CD4-positive, alpha-beta T cell (primary cell): ENCODE measurements at regions not wholly inside any gene's neighbourhood (a gene's known extent, or its start where the extent isn't known, plus 50 kb on each side); places are given as distances from the start of the nearest gene placed in this dataset.
A peak's percentile ranks its signal among the peaks of the same experiment; 100 is the strongest.

Experiments used
- ATAC-seq: fragments of 200-7000 bp; cut with Tn5 transposase; one replicate; pipeline ENCODE4 v1.10.0; 2022; ENCODE audit warnings: mild to moderate bottlenecking; ENCODE audit not compliant: poor library complexity
- CTCF ChIA-PET: fragments of 350-600 bp; sonication (Branson Sonifier 250); formaldehyde crosslinking; loops from one replicate; lab custom pipeline; 2021; ENCODE audit warnings: antibody characterized with exemption, inconsistent platforms; lab: Charles Lee
- POLR2A ChIA-PET: fragments of 350-600 bp; sonication (Branson Sonifier 250); formaldehyde crosslinking; loops from one replicate; lab custom pipeline; 2021; ENCODE audit warnings: antibody characterized with exemption, inconsistent platforms; lab: Charles Lee
- DNase-seq, 14 experiments: peaks; one replicate each; pipeline ENCODE4 v3.0.0-alpha.2; 2013 to 2020; ENCODE audit warnings: mixed read lengths in 2 of 14
- H3K27ac ChIP-seq, 2 donors: one replicate each; pipeline versions ENCODE4 v1.5.1 to v1.7.0; 2013; ENCODE audit warnings: low read length in 2 of 2, low read depth in 1 of 2, mild to moderate bottlenecking in 1 of 2
- H3K27me3 ChIP-seq, 2 experiments: 1 replicate in 1 of 2; 2 replicates in 1 of 2; pipeline versions ENCODE4 v1.6.1 to v1.7.0; 2013; ENCODE audit warnings: low read length in 2 of 2, control low read depth in 1 of 2, mild to moderate bottlenecking in 1 of 2, moderate library complexity in 1 of 2; ENCODE audit not compliant: insufficient read depth in 2 of 2, control insufficient read depth in 1 of 2
- H3K36me3 ChIP-seq: one replicate; pipeline ENCODE4 v1.6.1; 2013; ENCODE audit warnings: low read length, control low read depth; ENCODE audit not compliant: insufficient read depth
- H3K4me1 ChIP-seq: one replicate; pipeline ENCODE4 v1.6.1; 2013; ENCODE audit warnings: low read length, control low read depth; ENCODE audit not compliant: insufficient read depth
- H3K4me3 ChIP-seq: one replicate; pipeline ENCODE4 v1.5.1; 2013; ENCODE audit warnings: mild to moderate bottlenecking, low read length, moderate library complexity
- H3K9me3 ChIP-seq, 2 experiments: 1 replicate in 1 of 2; 2 replicates in 1 of 2; pipeline versions ENCODE4 v1.6.1 to v1.7.0; 2013; ENCODE audit warnings: low read length in 2 of 2, mild to moderate bottlenecking in 2 of 2, control low read depth in 1 of 2, moderate library complexity in 1 of 2; ENCODE audit not compliant: control insufficient read depth in 1 of 2, insufficient read depth in 1 of 2
- H3K27ac Mint-ChIP-seq: one replicate; pipeline ENCODE4 v1.8.0; 2020; ENCODE audit warnings: mixed read lengths
- H3K27me3 Mint-ChIP-seq: one replicate; pipeline ENCODE4 v1.8.0; 2021; ENCODE audit warnings: mixed read lengths
- H3K36me3 Mint-ChIP-seq: one replicate; pipeline ENCODE4 v1.8.0; 2021; ENCODE audit warnings: low read depth, mixed read lengths
- H3K4me1 Mint-ChIP-seq: one replicate; pipeline ENCODE4 v1.8.0; 2021; ENCODE audit warnings: low read depth, mixed read lengths
- H3K4me3 Mint-ChIP-seq: one replicate; pipeline ENCODE4 v1.8.0; 2020; ENCODE audit warnings: mild to moderate bottlenecking, mixed read lengths
- H3K9me3 Mint-ChIP-seq: one replicate; pipeline ENCODE4 v1.8.0; 2020; ENCODE audit warnings: mixed read lengths
- CTCF ChIP-seq: fragments of 200-600 bp; IDR thresholded peaks from one replicate; pipeline ENCODE4 v1.8.0; 2022; ENCODE audit warnings: antibody characterized with exemption, mild to moderate bottlenecking
- intact Hi-C, 2 experiments: fragments of 100-400 bp; cut with DNase I in 1 of 2; cut with micrococcal nuclease in 1 of 2; formaldehyde crosslinking; loops; one replicate each; pipeline versions ENCODE4 v1.15.1 to v1.9.0; 2023 to 2025; cut with DNase I, micrococcal nuclease

- ATAC-seq (no peak), DNase-seq (no peak)
- Histone ChIP-seq H3K4me3 (no peak overlapping the region), H3K4me1 (no peaks in the 10 kb centered on the region), H3K27ac (no peak overlapping the region), H3K27me3 (no peaks in the 10 kb centered on the region), H3K36me3 (no peaks in the 10 kb centered on the region), H3K9me3 (no peaks in the 10 kb centered on the region)
- Mint-ChIP-seq H3K9me3 (no peaks in the 10 kb centered on the region), H3K27ac (no peak overlapping the region), H3K27me3 (no peaks in the 10 kb centered on the region), H3K4me3 (no peak overlapping the region), H3K36me3 (no peaks in the 10 kb centered on the region), H3K4me1 (no peaks in the 10 kb centered on the region)
- no peak for TF ChIP-seq CTCF
- intact Hi-C loops, result no loop called here
- POLR2A ChIA-PET, result no interaction called here
- CTCF ChIA-PET, result no interaction called here
These were observed 476.1 kb upstream of the CITED2 start for GRCh38 chr6:139850512-139850911.

GRCh38 chr6:139847457-139847813 lies 473.0 kb upstream of the CITED2 start:
- no peak overlapping the region for H3K27ac Mint-ChIP-seq
- ChIA-PET CTCF (no interaction called here), POLR2A (no interaction called here)
- no peaks in the 10 kb centered on the region for H3K27me3 Mint-ChIP-seq
- no peaks in the 10 kb centered on the region for H3K9me3 Mint-ChIP-seq
- no peaks in the 10 kb centered on the region for H3K4me1 Mint-ChIP-seq
- Histone ChIP-seq H3K4me3 (no peak overlapping the region), H3K27me3 (no peaks in the 10 kb centered on the region), H3K9me3 (no peaks in the 10 kb centered on the region), H3K36me3 (no peaks in the 10 kb centered on the region), H3K4me1 (no peaks in the 10 kb centered on the region), H3K27ac (no peak overlapping the region)
- no peak for ATAC-seq
- no peak overlapping the region for H3K4me3 Mint-ChIP-seq
- intact Hi-C loops, result no loop called here
- no peak for TF ChIP-seq CTCF
- no peak for DNase-seq
- no peaks in the 10 kb centered on the region for H3K36me3 Mint-ChIP-seq

- no peak for ATAC-seq
These were observed 472.3 kb upstream of the CITED2 start for GRCh38 chr6:139846538-139847456.

More at GRCh38 chr6:139846538-139847456, 472.3 kb upstream of the CITED2 start:
- Histone ChIP-seq H3K36me3 (no peaks in the 10 kb centered on the region), H3K27ac (no peak overlapping the region), H3K9me3 (no peaks in the 10 kb centered on the region), H3K4me3 (no peak overlapping the region), H3K4me1 (no peaks in the 10 kb centered on the region), H3K27me3 (no peaks in the 10 kb centered on the region)
- Mint-ChIP-seq H3K27ac (no peak overlapping the region), H3K4me3 (no peak overlapping the region), H3K9me3 (no peaks in the 10 kb centered on the region), H3K27me3 (peaks cover 5% of the 10 kb centered on the region), H3K36me3 (no peaks in the 10 kb centered on the region), H3K4me1 (no peaks in the 10 kb centered on the region)
- POLR2A ChIA-PET, result no interaction called here
- intact Hi-C loops, result no loop called here
- TF ChIP-seq CTCF, result no peak
- CTCF ChIA-PET, result no interaction called here
- DNase-seq, result peak in 1 of 14 experiments; percentile 7
